Kidney (tissue), 13 donors: ENCODE measurements at regions not wholly inside any gene's neighbourhood (a gene's known extent, or its start where the extent isn't known, plus 50 kb on each side); places are given as distances from the start of the nearest gene placed in this dataset.
A peak's percentile ranks its signal among the peaks of the same experiment; 100 is the strongest.

ENCODE experiments used
- DNase-seq, 5 donors: peaks; one replicate each; pipeline ENCODE4 v3.0.0-alpha.2; 2013 to 2020
- FAIRE-seq: peaks from 2 replicates; lab custom pipeline; 2012; peaks lifted over from hg19 to GRCh38; lab: Jason Lieb, UNC
- H3K27ac ChIP-seq, 2 donors: one replicate each; pipeline ENCODE4 v1.7.0; 2013; ENCODE audit warnings: low read depth in 2 of 2, low read length in 2 of 2, inconsistent platforms in 1 of 2
- H3K27me3 ChIP-seq: one replicate; pipeline ENCODE4 v1.7.1; 2013; ENCODE audit warnings: low read length, inconsistent platforms; ENCODE audit not compliant: control insufficient read depth, insufficient read depth
- H3K36me3 ChIP-seq, 3 donors: one replicate each; pipeline versions ENCODE4 v1.7.0 to v1.7.1; 2013; ENCODE audit warnings: low read length in 3 of 3, control low read depth in 1 of 3, inconsistent platforms in 1 of 3; ENCODE audit not compliant: insufficient read depth in 3 of 3, control insufficient read depth in 2 of 3
- H3K4me1 ChIP-seq, 3 donors: one replicate each; pipeline versions ENCODE4 v1.7.0 to v1.7.1; 2013; ENCODE audit warnings: low read length in 3 of 3, inconsistent platforms in 1 of 3, low read depth in 1 of 3; ENCODE audit not compliant: control insufficient read depth in 2 of 3, insufficient read depth in 2 of 3
- H3K4me3 ChIP-seq, 3 donors: one replicate each; pipeline versions ENCODE4 v1.7.0 to v1.8.1; 2013; ENCODE audit warnings: low read length in 3 of 3, control low read depth in 1 of 3, inconsistent platforms in 1 of 3
- H3K9ac ChIP-seq, 3 donors: one replicate each; pipeline versions ENCODE4 v1.7.0 to v1.7.1; 2013; ENCODE audit warnings: low read length in 3 of 3, control low read depth in 1 of 3, inconsistent platforms in 1 of 3
- H3K9me3 ChIP-seq, 3 donors: one replicate each; pipeline versions ENCODE4 v1.7.0 to v1.7.1; 2013; ENCODE audit warnings: low read length in 3 of 3, control low read depth in 1 of 3, inconsistent platforms in 1 of 3; ENCODE audit not compliant: control insufficient read depth in 2 of 3, insufficient read depth in 1 of 3
- intact Hi-C: fragments of 100-400 bp; cut with DNase I; formaldehyde crosslinking; loops from one replicate; pipeline ENCODE4 v1.11.1; 2022
- TF ChIP-seq, protein P1 (sequence below): IDR thresholded peaks from 3 replicates; pipeline ENCODE4 v1.5.1; 2012; ENCODE audit warnings: mild to moderate bottlenecking, moderate library complexity, borderline replicate concordance; ENCODE audit not compliant: insufficient read depth; ENCODE audit errors: extremely low read depth
- donor health status: control.
- donor health status: control.
- donor health status: control.
- donor health status: control.
- donor health status: control.
- donor health status: DM: yes; HTN: yes; CAD: no.
- donor health status: Normal renal cell carcinoma (clear cell type).

DNA sequence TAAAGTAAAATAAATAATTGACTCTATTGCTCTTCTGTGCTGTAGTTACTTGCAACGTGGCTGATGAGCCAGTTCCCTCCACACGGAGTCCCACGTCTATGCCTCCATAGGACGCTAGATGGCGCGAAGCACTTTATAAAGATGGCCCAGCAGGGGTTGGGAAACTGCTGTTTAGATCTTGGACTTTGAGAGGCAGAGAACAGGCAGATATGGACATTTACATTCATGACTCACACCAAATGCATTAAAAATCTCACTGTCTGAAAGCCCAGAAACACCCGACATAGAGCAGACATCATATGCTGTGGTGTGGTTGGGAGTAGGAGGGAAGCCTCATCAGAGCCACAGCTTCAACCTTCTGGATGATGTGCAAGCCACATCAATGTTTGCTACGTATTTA is 643.1 kb upstream of the ARGLU1 start:
- intact Hi-C loops: no loop called here
- peak in 4 of 5 donors; percentile 84 to 94 (median 89) for DNase-seq
- no peaks in the 10 kb centered on the region for H3K27me3 ChIP-seq
- no peaks in the 10 kb centered on the region for H3K36me3 ChIP-seq
- H3K9ac ChIP-seq: no peak overlapping the region
- H3K4me1 ChIP-seq: peaks cover 0 to 2% (median 0%) of the 10 kb centered on the region in 3 donors
- TF ChIP-seq, protein P1, sequence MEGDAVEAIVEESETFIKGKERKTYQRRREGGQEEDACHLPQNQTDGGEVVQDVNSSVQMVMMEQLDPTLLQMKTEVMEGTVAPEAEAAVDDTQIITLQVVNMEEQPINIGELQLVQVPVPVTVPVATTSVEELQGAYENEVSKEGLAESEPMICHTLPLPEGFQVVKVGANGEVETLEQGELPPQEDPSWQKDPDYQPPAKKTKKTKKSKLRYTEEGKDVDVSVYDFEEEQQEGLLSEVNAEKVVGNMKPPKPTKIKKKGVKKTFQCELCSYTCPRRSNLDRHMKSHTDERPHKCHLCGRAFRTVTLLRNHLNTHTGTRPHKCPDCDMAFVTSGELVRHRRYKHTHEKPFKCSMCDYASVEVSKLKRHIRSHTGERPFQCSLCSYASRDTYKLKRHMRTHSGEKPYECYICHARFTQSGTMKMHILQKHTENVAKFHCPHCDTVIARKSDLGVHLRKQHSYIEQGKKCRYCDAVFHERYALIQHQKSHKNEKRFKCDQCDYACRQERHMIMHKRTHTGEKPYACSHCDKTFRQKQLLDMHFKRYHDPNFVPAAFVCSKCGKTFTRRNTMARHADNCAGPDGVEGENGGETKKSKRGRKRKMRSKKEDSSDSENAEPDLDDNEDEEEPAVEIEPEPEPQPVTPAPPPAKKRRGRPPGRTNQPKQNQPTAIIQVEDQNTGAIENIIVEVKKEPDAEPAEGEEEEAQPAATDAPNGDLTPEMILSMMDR: peak; percentile 84
- H3K9me3 ChIP-seq: no peaks in the 10 kb centered on the region
- peak overlapping the region in 2 of 3 donors; percentile 4 to 5 for H3K4me3 ChIP-seq
- no peak overlapping the region for H3K27ac ChIP-seq
- FAIRE-seq: peak; percentile 74

GRCh38 chr13:107210723-107211030 is 642.7 kb upstream of the ARGLU1 start:
- H3K4me3 ChIP-seq: peak overlapping the region in 2 of 3 donors; percentile 4 to 5
- H3K9ac ChIP-seq: no peak overlapping the region
- intact Hi-C loops: no loop called here

GRCh38 chr13:107209824-107210722 is 642.1 kb upstream of the ARGLU1 start:
- no peak for FAIRE-seq

More at GRCh38 chr13:107210723-107211030, 642.7 kb upstream of the ARGLU1 start:
- FAIRE-seq: no peak
- Histone ChIP-seq H3K36me3 (no peaks in the 10 kb centered on the region), H3K27me3 (no peaks in the 10 kb centered on the region), H3K4me1 (peaks cover 0 to 2% (median under 1%) of the 10 kb centered on the region in 3 donors), H3K27ac (no peak overlapping the region), H3K9me3 (no peaks in the 10 kb centered on the region)
- TF ChIP-seq, protein P1: no peak
- peak in 1 of 5 donors; percentile 38 for DNase-seq

More at GRCh38 chr13:107209824-107210722, 642.1 kb upstream of the ARGLU1 start:
- Histone ChIP-seq H3K4me3 (peak overlapping the region in 1 of 3 donors; percentile 4), H3K27me3 (no peaks in the 10 kb centered on the region), H3K27ac (no peak overlapping the region), H3K36me3 (no peaks in the 10 kb centered on the region), H3K4me1 (peaks cover 0 to 3% (median 2%) of the 10 kb centered on the region in 3 donors), H3K9ac (no peak overlapping the region), H3K9me3 (no peaks in the 10 kb centered on the region)
- peak in 1 of 5 donors; percentile 19 for DNase-seq
- intact Hi-C loops: loop anchor here (10.0 kb wide), 1 partner anchor 945 kb away; no protein-coding TSS in a partner anchor
- TF ChIP-seq, protein P1: no peak
